IMR-90 (cell line): ENCODE measurements at regions not wholly inside any gene's neighbourhood (a gene's known extent, or its start where the extent isn't known, plus 50 kb on each side); places are given as distances from the start of the nearest gene placed in this dataset.

ENCODE experiments used
- ATAC-seq: fragments of 200-7000 bp; cut with Tn5 transposase; 2 replicates; pipeline ENCODE4 v1.9.1; 2020; ENCODE audit warnings: low read depth, mild to moderate bottlenecking, moderate library complexity
- BruUV-seq: library from RNA; stranded (reverse); fragments of 400-500 nt; replicated peaks from 2 replicates; lab custom pipeline; 2021; lab: Mats Ljungman, UMichigan
- CTCF ChIA-PET: fragments of 300-600 bp; formaldehyde crosslinking; extraction: SDS; loops from one replicate; lab custom pipeline; 2021; ENCODE audit warnings: antibody characterized with exemption; lab: Yijun Ruan, JAX
- POLR2A ChIA-PET: fragments of 300-600 bp; sonication (Branson Sonifier 250); formaldehyde crosslinking; loops from one replicate; lab custom pipeline; 2022; ENCODE audit warnings: antibody characterized with exemption; ENCODE audit not compliant: unreplicated experiment; lab: Charles Lee
- DNase-seq: peaks from one replicate; pipeline ENCODE4 v3.0.0; 2013
- H2AFZ ChIP-seq: replicated peaks from 2 replicates; pipeline ENCODE3; 2013; ENCODE audit warnings: low read length, mild to moderate bottlenecking; ENCODE audit not compliant: poor library complexity
- H2AK5ac ChIP-seq: 2 replicates; pipeline ENCODE4 v1.6.1; 2013; ENCODE audit warnings: low read depth, low read length, inconsistent platforms
- H2AK9ac ChIP-seq: replicated peaks from 2 replicates; pipeline ENCODE3; 2013; ENCODE audit warnings: mild to moderate bottlenecking, low read depth, low read length, moderate library complexity; ENCODE audit not compliant: poor library complexity
- H2BK120ac ChIP-seq: 2 replicates; pipeline ENCODE4 v1.6.1; 2013; ENCODE audit warnings: low read depth, low read length, inconsistent platforms
- H2BK15ac ChIP-seq: 3 replicates; pipeline ENCODE4 v1.6.1; 2013; ENCODE audit warnings: low read depth, low read length, inconsistent platforms
- H2BK20ac ChIP-seq: 2 replicates; pipeline ENCODE4 v1.6.1; 2013; ENCODE audit warnings: low read depth, mild to moderate bottlenecking, inconsistent platforms, low read length, moderate library complexity
- H2BK5ac ChIP-seq: 2 replicates; pipeline ENCODE4 v1.6.1; 2013; ENCODE audit warnings: mild to moderate bottlenecking, low read depth, low read length, inconsistent platforms; ENCODE audit not compliant: poor library complexity, severe bottlenecking
- H3K14ac ChIP-seq: replicated peaks from 2 replicates; pipeline ENCODE4 v1.6.1; 2013; ENCODE audit warnings: low read depth, low read length, inconsistent platforms
- H3K18ac ChIP-seq: 2 replicates; pipeline ENCODE4 v1.6.1; 2013; ENCODE audit warnings: low read depth, low read length, control low read depth
- H3K23ac ChIP-seq: 2 replicates; pipeline ENCODE4 v1.6.1; 2013; ENCODE audit warnings: low read depth, low read length, inconsistent platforms
- H3K27ac ChIP-seq: 2 replicates; pipeline ENCODE4 v1.5.1; 2013; ENCODE audit warnings: mild to moderate bottlenecking, control low read depth, low read length; ENCODE audit not compliant: insufficient read depth
- H3K27me3 ChIP-seq: 2 replicates; pipeline ENCODE4 v1.6.1; 2013; ENCODE audit warnings: low read length; ENCODE audit not compliant: control insufficient read depth, insufficient read depth
- H3K36me3 ChIP-seq: 2 replicates; pipeline ENCODE4 v1.6.1; 2013; ENCODE audit warnings: low read length, mixed read lengths; ENCODE audit not compliant: control insufficient read depth, insufficient read depth
- H3K4ac ChIP-seq: 2 replicates; pipeline ENCODE4 v1.6.1; 2013; ENCODE audit warnings: low read depth, low read length, inconsistent platforms
- H3K4me1 ChIP-seq: 2 replicates; pipeline ENCODE4 v1.6.1; 2013; ENCODE audit warnings: low read length, mixed read lengths; ENCODE audit not compliant: control insufficient read depth, insufficient read depth
- H3K4me2 ChIP-seq: 2 replicates; pipeline ENCODE4 v1.6.1; 2013; ENCODE audit warnings: low read depth, mild to moderate bottlenecking, control low read depth, low read length, moderate library complexity
- H3K4me3 ChIP-seq: 2 replicates; pipeline ENCODE4 v1.5.1; 2013; ENCODE audit warnings: low read depth, mild to moderate bottlenecking, control low read depth, low read length, moderate library complexity; ENCODE audit not compliant: insufficient read depth
- H3K56ac ChIP-seq: 2 replicates; pipeline ENCODE4 v1.6.1; 2013; ENCODE audit warnings: low read length, inconsistent platforms; ENCODE audit not compliant: insufficient read depth; ENCODE audit errors: extremely low read depth
- H3K79me1 ChIP-seq, 2 experiments: 2 replicates each; pipeline ENCODE4 v1.6.1; 2013; ENCODE audit warnings: low read length in 2 of 2, inconsistent platforms in 1 of 2, low read depth in 1 of 2
- H3K9ac ChIP-seq: 2 replicates; pipeline ENCODE4 v1.6.1; 2013; ENCODE audit warnings: low read depth, low read length, control low read depth
- H3K9me1 ChIP-seq: 2 replicates; pipeline ENCODE4 v1.6.1; 2013; ENCODE audit warnings: low read length, inconsistent platforms; ENCODE audit not compliant: insufficient read depth
- H3K9me3 ChIP-seq: 2 replicates; pipeline ENCODE4 v1.6.1; 2013; ENCODE audit warnings: low read length; ENCODE audit not compliant: control insufficient read depth, insufficient read depth
- H4K20me1 ChIP-seq: 2 replicates; pipeline ENCODE4 v1.6.1; 2013; ENCODE audit warnings: low read length, inconsistent platforms; ENCODE audit not compliant: insufficient read depth
- H4K5ac ChIP-seq: 2 replicates; pipeline ENCODE4 v1.6.1; 2013; ENCODE audit warnings: mild to moderate bottlenecking, low read depth, low read length, control low read depth
- H4K8ac ChIP-seq, 2 experiments: 2 replicates each; pipeline ENCODE4 v1.6.1; 2013; ENCODE audit warnings: low read depth in 2 of 2, low read length in 2 of 2, control low read depth in 1 of 2, inconsistent platforms in 1 of 2
- H4K91ac ChIP-seq: 2 replicates; pipeline ENCODE4 v1.6.1; 2013; ENCODE audit warnings: low read depth, low read length, inconsistent platforms; ENCODE audit not compliant: insufficient read depth
- BHLHE40 ChIP-seq: fragments of 150-350 bp; IDR thresholded peaks from 2 replicates; pipeline ENCODE4 v1.6.1; 2016; ENCODE audit warnings: mild to moderate bottlenecking, low read depth, low read length
- CEBPB ChIP-seq: IDR thresholded peaks from 2 replicates; pipeline ENCODE4 v1.6.1; 2012; ENCODE audit warnings: low read depth, low read length, improper control_type of control experiment
- CHD1 ChIP-seq: IDR thresholded peaks from 2 replicates; pipeline ENCODE4 v1.6.1; 2012; ENCODE audit warnings: low read depth, low read length, improper control_type of control experiment
- ELK1 ChIP-seq: fragments of 150-350 bp; IDR thresholded peaks from 2 replicates; pipeline ENCODE4 v1.6.1; 2016; ENCODE audit warnings: low read depth, mild to moderate bottlenecking, low read length, moderate library complexity, borderline replicate concordance
- FOS ChIP-seq: fragments of 150-350 bp; IDR thresholded peaks from 2 replicates; pipeline ENCODE4 v1.6.1; 2016; ENCODE audit warnings: low read depth, low read length
- MAFK ChIP-seq: IDR thresholded peaks from 2 replicates; pipeline ENCODE4 v1.6.1; 2012; ENCODE audit warnings: low read depth, low read length, improper control_type of control experiment
- MAZ ChIP-seq: IDR thresholded peaks from 2 replicates; pipeline ENCODE4 v1.6.1; 2012; ENCODE audit warnings: low read depth, mild to moderate bottlenecking, low read length, improper control_type of control experiment, moderate library complexity, borderline replicate concordance
- MXI1 ChIP-seq: IDR thresholded peaks from 2 replicates; pipeline ENCODE4 v1.6.1; 2012; ENCODE audit warnings: low read depth, mild to moderate bottlenecking, low read length, moderate library complexity, borderline replicate concordance
- NFE2L2 ChIP-seq: fragments of 150-350 bp; IDR thresholded peaks from 2 replicates; pipeline ENCODE4 v1.6.1; 2016; ENCODE audit warnings: low read depth, mild to moderate bottlenecking, low read length
- POLR2A ChIP-seq: IDR thresholded peaks from 2 replicates; pipeline ENCODE4 v1.6.1; 2012; ENCODE audit warnings: mild to moderate bottlenecking, low read depth, low read length
- RAD21 ChIP-seq: IDR thresholded peaks from 2 replicates; pipeline ENCODE4 v1.6.1; 2012; ENCODE audit warnings: low read length, improper control_type of control experiment
- RCOR1 ChIP-seq: IDR thresholded peaks from 2 replicates; pipeline ENCODE4 v1.6.1; 2012; ENCODE audit warnings: mild to moderate bottlenecking, low read length, improper control_type of control experiment; ENCODE audit not compliant: insufficient replicate concordance
- RFX5 ChIP-seq: IDR thresholded peaks from 2 replicates; pipeline ENCODE4 v1.8.0; 2012; ENCODE audit warnings: low read depth, mild to moderate bottlenecking, low read length, moderate library complexity
- SMC3 ChIP-seq: fragments of 150-350 bp; IDR thresholded peaks from 2 replicates; pipeline ENCODE4 v1.6.1; 2016; ENCODE audit warnings: low read depth, mild to moderate bottlenecking, antibody characterized with exemption, low read length, moderate library complexity
- USF2 ChIP-seq: fragments of 150-350 bp; IDR thresholded peaks from 2 replicates; pipeline ENCODE4 v1.6.1; 2017; ENCODE audit warnings: mild to moderate bottlenecking, antibody characterized with exemption, low read length, low read depth
- WGBS, 2 experiments: methylation state at CpG; one replicate each; pipeline versions ENCODE4 v1.1.5 to v1.1.7; 2013; ENCODE audit warnings: missing lambda C conversion rate in 2 of 2; ENCODE audit not compliant: insufficient read length in 1 of 2; ENCODE audit errors: extremely low coverage in 2 of 2; 5-methylcytosine and 5-hydroxymethylcytosine counted together
- dilution Hi-C: fragments of 300-500 bp; cut with HindIII; formaldehyde crosslinking; loops from one replicate; pipeline ENCODE4 v1.14.3; 2018; ENCODE audit warnings: low sequenced_read_pairs; ENCODE audit not compliant: unreplicated experiment
- in situ Hi-C: fragments of 300-500 bp; cut with MboI; formaldehyde crosslinking; loops from 3 replicates; pipeline ENCODE4 v1.14.3; 2019; ENCODE audit warnings: low sequenced_read_pairs, inconsistent platforms, mixed read lengths
- intact Hi-C: fragments of 100-400 bp; cut with micrococcal nuclease; formaldehyde crosslinking; loops from 2 replicates; pipeline ENCODE4 v1.10.0; 2022
- TF ChIP-seq, protein P1 (sequence below): conservative IDR thresholded peaks from 2 replicates; pipeline ENCODE4 v1.5.1; 2012; ENCODE audit warnings: mild to moderate bottlenecking, low read depth, low read length, improper control_type of control experiment

GRCh38 chr14:48111151-48111550 is 435.7 kb upstream of the MDGA2 start:
- H4K8ac ChIP-seq = no peak overlapping the region
- no peak overlapping the region for H2BK120ac ChIP-seq
- no peak overlapping the region for H3K18ac ChIP-seq
- DNase-seq (no peak), ATAC-seq (no peak)
- H3K4me1 ChIP-seq = no peaks in the 10 kb centered on the region
- no peak overlapping the region for H3K4ac ChIP-seq
- H3K36me3 ChIP-seq = no peaks in the 10 kb centered on the region
- H4K91ac ChIP-seq = no peak overlapping the region
- no peak overlapping the region for H3K56ac ChIP-seq
- no peaks in the 10 kb centered on the region; the same call in 1 of the 2 replicates for H3K9me3 ChIP-seq
- H3K9ac ChIP-seq = no peak overlapping the region
- no peaks in the 10 kb centered on the region for H3K27me3 ChIP-seq
- no peaks in the 10 kb centered on the region for H3K9me1 ChIP-seq
- no peak overlapping the region for H4K5ac ChIP-seq
- ChIA-PET POLR2A (no interaction called here), CTCF (no interaction called here)
- no peak overlapping the region for H3K4me3 ChIP-seq
- in situ Hi-C loops = no loop called here
- no peak overlapping the region for H2AFZ ChIP-seq
- no TSS peak for BruUV-seq
- no peak overlapping the region for H3K14ac ChIP-seq
- H4K20me1 ChIP-seq = no peaks in the 10 kb centered on the region
- no peak overlapping the region for H2BK15ac ChIP-seq
- no peaks in the 10 kb centered on the region for H3K79me1 ChIP-seq
- H3K4me2 ChIP-seq = no peak overlapping the region
- H2BK20ac ChIP-seq = no peak overlapping the region
- no peak overlapping the region for H3K23ac ChIP-seq
- dilution Hi-C loops = no loop called here
- no peak overlapping the region for H2AK5ac ChIP-seq
- intact Hi-C loops = no loop called here
- TF ChIP-seq CEBPB (no peak), RFX5 (no peak), BHLHE40 (no peak), SMC3 (no peak), MXI1 (no peak), MAFK (no peak), POLR2A (no peak), RCOR1 (no peak), FOS (no peak), ELK1 (no peak), NFE2L2 (no peak), CHD1 (no peak), USF2 (no peak), MAZ (no peak), RAD21 (no peak)
- TF ChIP-seq, protein P1, sequence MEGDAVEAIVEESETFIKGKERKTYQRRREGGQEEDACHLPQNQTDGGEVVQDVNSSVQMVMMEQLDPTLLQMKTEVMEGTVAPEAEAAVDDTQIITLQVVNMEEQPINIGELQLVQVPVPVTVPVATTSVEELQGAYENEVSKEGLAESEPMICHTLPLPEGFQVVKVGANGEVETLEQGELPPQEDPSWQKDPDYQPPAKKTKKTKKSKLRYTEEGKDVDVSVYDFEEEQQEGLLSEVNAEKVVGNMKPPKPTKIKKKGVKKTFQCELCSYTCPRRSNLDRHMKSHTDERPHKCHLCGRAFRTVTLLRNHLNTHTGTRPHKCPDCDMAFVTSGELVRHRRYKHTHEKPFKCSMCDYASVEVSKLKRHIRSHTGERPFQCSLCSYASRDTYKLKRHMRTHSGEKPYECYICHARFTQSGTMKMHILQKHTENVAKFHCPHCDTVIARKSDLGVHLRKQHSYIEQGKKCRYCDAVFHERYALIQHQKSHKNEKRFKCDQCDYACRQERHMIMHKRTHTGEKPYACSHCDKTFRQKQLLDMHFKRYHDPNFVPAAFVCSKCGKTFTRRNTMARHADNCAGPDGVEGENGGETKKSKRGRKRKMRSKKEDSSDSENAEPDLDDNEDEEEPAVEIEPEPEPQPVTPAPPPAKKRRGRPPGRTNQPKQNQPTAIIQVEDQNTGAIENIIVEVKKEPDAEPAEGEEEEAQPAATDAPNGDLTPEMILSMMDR = no peak
- no CpG with 5 or more reads among the region's 3 CpGs for WGBS, 2 experiments
- no peak overlapping the region for H2AK9ac ChIP-seq
- H3K27ac ChIP-seq = no peak overlapping the region
- no peak overlapping the region for H2BK5ac ChIP-seq
